PFSK-1 (cell line): ENCODE measurements at regions not wholly inside any gene's neighbourhood (a gene's known extent, or its start where the extent isn't known, plus 50 kb on each side); places are given as distances from the start of the nearest gene placed in this dataset.

ENCODE experiments used
- POLR2AphosphoS5 ChIP-seq: IDR thresholded peaks from 2 replicates; pipeline ENCODE4 v1.6.1; 2012; ENCODE audit warnings: low read depth, mild to moderate bottlenecking, control low read depth, low read length, moderate library complexity
- SIN3A ChIP-seq: IDR thresholded peaks from 2 replicates; pipeline ENCODE4 v1.6.1; 2012; ENCODE audit warnings: mild to moderate bottlenecking, low read length, moderate library complexity, borderline replicate concordance; ENCODE audit not compliant: insufficient read depth
- TAF1 ChIP-seq: IDR thresholded peaks from 2 replicates; pipeline ENCODE4 v1.6.1; 2012; ENCODE audit warnings: low read length, control low read depth, borderline replicate concordance; ENCODE audit not compliant: insufficient read depth
- TF ChIP-seq, protein P1 (sequence below), 2 experiments: IDR thresholded peaks; 2 replicates each; pipeline versions ENCODE4 v1.6.1 to v1.8.0; 2011 to 2012; ENCODE audit warnings: low read depth in 2 of 2, low read length in 2 of 2, control low read depth in 1 of 2, inconsistent platforms in 1 of 2, mild to moderate bottlenecking in 1 of 2, moderate library complexity in 1 of 2; ENCODE audit not compliant: insufficient read depth in 1 of 2

DNA sequence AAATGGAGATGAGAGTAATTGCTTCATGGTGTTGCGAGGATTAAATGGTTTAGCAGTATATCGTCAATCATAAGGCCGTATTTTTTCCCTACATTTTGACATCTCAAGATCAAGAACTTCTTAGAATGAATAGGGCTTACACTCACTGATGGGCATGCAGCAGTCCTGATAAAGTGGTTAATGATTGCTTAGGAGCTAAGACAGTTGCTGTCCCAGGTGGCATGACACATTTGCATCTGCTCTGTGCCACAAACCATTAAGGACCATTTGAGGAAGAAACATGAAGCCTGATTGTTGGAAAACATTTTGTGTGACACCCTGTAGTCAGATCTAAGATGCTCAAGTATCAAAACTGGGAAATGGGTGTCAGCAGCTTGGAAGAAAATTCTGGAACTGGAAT lies 81.0 kb upstream of the SGIP1 start:
- no peak for TF ChIP-seq POLR2AphosphoS5
- no peak for TF ChIP-seq SIN3A
- TF ChIP-seq TAF1: no peak
- TF ChIP-seq, protein P1, sequence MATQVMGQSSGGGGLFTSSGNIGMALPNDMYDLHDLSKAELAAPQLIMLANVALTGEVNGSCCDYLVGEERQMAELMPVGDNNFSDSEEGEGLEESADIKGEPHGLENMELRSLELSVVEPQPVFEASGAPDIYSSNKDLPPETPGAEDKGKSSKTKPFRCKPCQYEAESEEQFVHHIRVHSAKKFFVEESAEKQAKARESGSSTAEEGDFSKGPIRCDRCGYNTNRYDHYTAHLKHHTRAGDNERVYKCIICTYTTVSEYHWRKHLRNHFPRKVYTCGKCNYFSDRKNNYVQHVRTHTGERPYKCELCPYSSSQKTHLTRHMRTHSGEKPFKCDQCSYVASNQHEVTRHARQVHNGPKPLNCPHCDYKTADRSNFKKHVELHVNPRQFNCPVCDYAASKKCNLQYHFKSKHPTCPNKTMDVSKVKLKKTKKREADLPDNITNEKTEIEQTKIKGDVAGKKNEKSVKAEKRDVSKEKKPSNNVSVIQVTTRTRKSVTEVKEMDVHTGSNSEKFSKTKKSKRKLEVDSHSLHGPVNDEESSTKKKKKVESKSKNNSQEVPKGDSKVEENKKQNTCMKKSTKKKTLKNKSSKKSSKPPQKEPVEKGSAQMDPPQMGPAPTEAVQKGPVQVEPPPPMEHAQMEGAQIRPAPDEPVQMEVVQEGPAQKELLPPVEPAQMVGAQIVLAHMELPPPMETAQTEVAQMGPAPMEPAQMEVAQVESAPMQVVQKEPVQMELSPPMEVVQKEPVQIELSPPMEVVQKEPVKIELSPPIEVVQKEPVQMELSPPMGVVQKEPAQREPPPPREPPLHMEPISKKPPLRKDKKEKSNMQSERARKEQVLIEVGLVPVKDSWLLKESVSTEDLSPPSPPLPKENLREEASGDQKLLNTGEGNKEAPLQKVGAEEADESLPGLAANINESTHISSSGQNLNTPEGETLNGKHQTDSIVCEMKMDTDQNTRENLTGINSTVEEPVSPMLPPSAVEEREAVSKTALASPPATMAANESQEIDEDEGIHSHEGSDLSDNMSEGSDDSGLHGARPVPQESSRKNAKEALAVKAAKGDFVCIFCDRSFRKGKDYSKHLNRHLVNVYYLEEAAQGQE (IDR thresholded peaks at IDR 0.05; ENCODE audit: insufficient read depth in 1 of 2, low read depth in 2 of 2, low read length in 2 of 2): no peak
